Vagina (tissue), 2 donors: ENCODE measurements at regions not wholly inside any gene's neighbourhood (a gene's known extent, or its start where the extent isn't known, plus 50 kb on each side); places are given as distances from the start of the nearest gene placed in this dataset.

Experiments
- CTCF ChIP-seq, 3 experiments: fragments of 450-650 bp in 2 of 3; fragments of 200-600 bp in 1 of 3; sonication (generic) in 1 of 3; IDR thresholded peaks; one replicate each; pipeline ENCODE4 v1.5.1; 2017 to 2019; ENCODE audit warnings: antibody characterized with exemption in 3 of 3, mild to moderate bottlenecking in 2 of 3, moderate library complexity in 2 of 3
- POLR2A ChIP-seq, 2 donors: fragments of 450-650 bp; IDR thresholded peaks; one replicate each; pipeline ENCODE4 v1.6.1; 2017; ENCODE audit warnings: antibody characterized with exemption in 2 of 2, mild to moderate bottlenecking in 2 of 2, moderate library complexity in 2 of 2

GRCh38 chr16:60463986-60464385 is 1572.3 kb downstream of the CDH8 start:
- TF ChIP-seq POLR2A (IDR thresholded peaks at IDR 0.05) (no peak), CTCF (IDR thresholded peaks at IDR 0.05) (no peak)
